HG03378 (cell line): ENCODE measurements at regions not wholly inside any gene's neighbourhood (a gene's known extent, or its start where the extent isn't known, plus 50 kb on each side); places are given as distances from the start of the nearest gene placed in this dataset.
A peak's percentile ranks its signal among the peaks of the same experiment; 100 is the strongest.

Experiments used
- ATAC-seq: cut with Tn5 transposase; IDR thresholded peaks from one replicate; pipeline ENCODE4 v1.9.1; 2021; ENCODE audit warnings: mild to moderate bottlenecking, moderate library complexity; ENCODE audit not compliant: unreplicated experiment

DNA sequence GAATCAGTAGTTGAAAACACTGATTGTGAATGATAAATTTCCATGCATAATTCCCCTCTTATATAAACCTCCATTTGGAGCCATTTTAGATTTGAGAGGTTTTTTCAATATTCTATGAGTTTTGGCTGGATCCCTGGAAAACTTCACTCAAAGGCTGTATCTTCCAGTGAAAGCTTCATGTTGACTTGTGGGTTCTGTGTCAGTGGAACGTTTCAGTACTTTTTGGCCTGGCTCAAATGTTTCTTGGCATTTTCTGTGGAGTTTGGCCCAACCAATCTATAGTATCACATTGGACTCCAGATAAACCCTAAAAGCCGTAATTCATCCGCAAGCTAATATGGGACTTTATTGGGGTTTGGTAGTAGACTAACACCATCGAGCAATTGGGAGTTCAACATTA lies 172.6 kb upstream of the PRPS1L1 start:
- ATAC-seq, result no peak

DNA sequence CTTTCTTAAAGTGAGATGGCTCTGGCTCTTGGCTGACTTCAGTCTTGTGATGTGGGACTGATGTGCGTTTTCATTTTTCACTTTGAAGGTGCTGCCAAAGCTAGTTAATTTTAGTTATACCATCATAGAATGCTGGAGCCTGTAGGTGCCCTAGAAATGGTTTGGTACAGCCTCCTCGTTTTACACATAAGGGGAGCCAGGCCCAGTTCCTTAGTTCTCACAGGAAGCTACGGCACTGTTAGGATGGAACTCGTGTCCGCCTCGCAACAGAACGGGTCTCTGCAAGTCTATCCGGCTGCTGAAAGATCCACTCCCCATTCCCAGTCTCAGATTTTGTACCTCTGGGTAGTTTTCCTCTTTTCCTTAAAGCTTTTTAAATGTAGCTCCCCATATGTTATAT lies 173.2 kb upstream of the PRPS1L1 start:
- ATAC-seq, result no peak

DNA sequence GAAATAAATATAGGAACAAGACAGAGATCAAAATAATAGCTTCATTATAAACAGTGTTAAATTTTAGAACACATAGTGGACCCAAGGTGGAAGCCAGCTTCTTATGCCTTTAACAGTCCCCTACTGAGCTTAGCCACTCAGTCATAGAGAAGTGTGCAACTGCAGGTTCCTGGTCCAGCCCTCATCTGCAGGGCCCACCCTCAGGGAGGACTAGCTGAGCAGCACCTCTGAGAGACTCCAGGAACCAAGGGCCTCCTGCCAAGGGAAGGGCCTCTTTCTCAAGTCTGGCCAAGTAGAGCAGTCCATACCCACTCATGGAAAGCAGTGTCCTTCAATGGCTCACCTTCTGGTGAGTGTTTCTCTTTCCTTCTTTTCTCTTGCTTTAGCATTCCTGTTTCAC lies 173.7 kb upstream of the PRPS1L1 start:
- ATAC-seq, result no peak

DNA sequence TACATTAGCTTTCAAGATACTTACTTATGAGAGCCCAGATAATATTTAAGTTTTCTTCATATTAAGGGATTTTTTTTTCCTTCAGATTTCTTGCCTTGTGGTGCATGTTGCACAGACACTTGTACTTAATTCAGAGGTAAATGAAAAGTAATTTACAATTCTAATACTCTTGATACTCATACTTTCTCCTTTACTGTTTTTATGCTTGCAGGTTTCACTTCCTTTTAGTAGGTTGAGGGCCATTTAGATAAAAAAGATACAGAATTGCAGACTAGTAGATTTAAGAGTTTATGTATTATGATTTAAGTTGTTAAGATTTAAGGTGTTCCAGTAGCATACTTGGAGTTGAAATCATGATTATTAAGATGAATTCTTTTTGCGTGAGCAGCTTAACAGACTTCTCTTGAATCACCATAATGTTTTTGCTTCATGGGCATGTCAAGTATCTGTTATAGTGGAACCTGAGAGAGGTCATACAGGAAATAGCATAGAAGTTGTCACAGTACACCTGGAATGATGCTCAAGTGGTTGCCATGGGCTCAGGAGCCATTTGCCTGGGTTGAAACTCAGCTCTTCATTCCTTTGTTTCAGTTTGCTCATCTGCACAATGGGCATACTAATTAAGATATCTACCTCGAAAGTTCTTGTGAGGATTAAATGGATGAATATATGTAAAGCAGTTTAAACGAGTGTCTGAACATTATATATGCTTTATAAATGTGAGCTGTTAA lies 174.8 kb upstream of the PRPS1L1 start:
- peak; percentile 51 for ATAC-seq

DNA sequence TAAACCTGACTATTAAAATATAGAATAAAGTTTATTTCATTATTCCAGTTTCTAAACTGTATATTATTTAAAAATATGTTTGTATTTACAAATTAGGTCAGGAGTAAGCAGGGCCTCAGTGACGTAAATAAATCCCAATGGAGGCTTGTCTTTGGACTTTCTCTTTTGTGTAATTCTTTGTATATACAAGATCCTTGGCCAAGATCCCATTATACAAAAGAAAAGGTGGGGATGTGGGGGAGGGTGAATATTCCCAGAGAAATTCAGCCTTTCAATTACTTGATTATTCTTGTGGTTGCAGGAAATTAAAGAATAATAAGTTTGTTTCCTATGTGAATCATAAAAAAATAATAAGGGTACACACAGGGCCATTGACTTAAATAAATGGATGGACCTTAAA lies 178.7 kb upstream of the PRPS1L1 start:
- no peak for ATAC-seq

DNA sequence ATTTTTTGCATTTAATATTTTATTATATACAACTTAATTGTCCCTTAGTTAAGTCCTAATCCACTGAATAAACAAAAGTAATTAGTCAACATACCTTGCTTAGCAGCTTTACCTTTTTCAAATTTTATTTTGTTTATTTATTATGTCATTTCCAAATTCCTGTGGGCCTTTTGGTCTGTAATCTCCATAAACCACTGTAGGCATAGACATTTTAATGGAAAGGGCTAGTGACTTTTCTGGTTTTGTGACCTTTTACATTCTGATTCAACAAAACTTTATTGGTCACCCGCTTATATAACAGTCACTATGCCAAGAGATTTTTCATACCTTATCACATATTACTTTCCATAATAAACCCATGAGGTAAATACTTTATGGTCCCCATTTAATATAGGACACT lies 181.3 kb upstream of the PRPS1L1 start:
- ATAC-seq, result no peak

GRCh38 chr7:18210377-18210776 lies 182.7 kb upstream of the PRPS1L1 start:
- no peak for ATAC-seq

DNA sequence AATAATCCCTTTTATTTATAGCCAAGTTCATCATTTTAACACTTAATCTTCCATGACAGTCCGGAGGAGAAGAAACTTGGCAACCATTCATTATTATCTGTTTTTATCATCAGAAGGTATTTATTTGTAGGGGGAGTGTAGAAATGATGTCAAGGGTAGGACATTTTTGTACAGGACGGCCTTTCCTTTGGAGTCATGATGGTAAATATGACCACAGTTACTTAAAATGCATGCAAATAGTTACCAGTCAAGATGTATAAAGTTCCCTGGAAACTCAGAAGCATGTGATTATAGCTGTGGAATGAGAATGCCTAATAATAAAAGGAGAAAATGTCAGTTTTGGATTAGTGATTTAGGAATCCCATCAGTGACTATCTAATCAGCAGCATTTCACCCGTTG lies 183.1 kb upstream of the PRPS1L1 start:
- no peak for ATAC-seq

DNA sequence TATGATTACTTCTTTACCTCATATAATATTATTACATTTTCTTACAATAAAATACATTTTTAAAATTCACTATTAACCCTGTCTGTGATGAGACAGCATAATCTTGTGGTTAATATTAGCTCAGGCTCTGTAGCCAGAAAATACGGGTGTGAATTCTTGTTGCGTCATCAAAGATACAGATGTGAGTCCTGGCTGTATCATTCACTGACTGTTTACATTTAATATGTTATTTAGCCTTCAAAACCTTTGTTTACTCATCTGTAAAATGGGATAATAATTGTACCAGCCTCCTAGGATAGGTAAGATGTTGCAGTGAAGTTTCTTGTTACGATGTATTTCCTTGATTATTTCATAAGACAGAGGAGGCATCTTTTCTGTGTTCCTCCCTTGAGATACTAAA lies 184.7 kb upstream of the PRPS1L1 start:
- ATAC-seq, result no peak

DNA sequence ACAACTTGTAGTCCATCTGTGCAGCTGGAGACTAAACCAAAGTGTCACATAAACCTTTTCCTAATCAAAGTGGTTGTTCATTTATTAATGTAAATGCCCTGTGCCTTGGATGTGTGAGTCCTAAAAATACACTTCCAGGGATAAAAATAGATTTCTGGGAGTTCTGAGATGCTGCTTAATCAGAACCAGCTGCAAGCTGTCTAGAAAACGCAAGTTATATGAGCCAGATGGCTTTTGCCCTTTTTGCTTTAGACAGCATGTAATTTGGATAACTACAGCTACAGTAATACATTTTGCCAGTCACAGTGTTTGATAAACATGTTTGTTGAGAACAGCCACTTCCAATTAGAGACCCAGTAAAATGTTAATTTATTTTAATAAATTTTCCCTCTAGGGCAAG lies 185.1 kb upstream of the PRPS1L1 start:
- no peak for ATAC-seq

GRCh38 chr7:18213652-18214051 lies 186.0 kb upstream of the PRPS1L1 start:
- no peak for ATAC-seq

- no peak for ATAC-seq
These were observed 188.6 kb upstream of the PRPS1L1 start for GRCh38 chr7:18216270-18216669.

GRCh38 chr7:18221377-18222293 lies 194.0 kb upstream of the PRPS1L1 start:
- no peak for ATAC-seq

- no peak for ATAC-seq
These were observed 195.0 kb upstream of the PRPS1L1 start for GRCh38 chr7:18222636-18223035.

GRCh38 chr7:18224138-18224537 lies 196.5 kb upstream of the PRPS1L1 start:
- ATAC-seq, result peak; percentile 51

- ATAC-seq, result peak; percentile 64
These were observed 197.4 kb upstream of the PRPS1L1 start for GRCh38 chr7:18225067-18225466.

GRCh38 chr7:18226598-18226997 lies 199.0 kb upstream of the PRPS1L1 start:
- ATAC-seq, result no peak

DNA sequence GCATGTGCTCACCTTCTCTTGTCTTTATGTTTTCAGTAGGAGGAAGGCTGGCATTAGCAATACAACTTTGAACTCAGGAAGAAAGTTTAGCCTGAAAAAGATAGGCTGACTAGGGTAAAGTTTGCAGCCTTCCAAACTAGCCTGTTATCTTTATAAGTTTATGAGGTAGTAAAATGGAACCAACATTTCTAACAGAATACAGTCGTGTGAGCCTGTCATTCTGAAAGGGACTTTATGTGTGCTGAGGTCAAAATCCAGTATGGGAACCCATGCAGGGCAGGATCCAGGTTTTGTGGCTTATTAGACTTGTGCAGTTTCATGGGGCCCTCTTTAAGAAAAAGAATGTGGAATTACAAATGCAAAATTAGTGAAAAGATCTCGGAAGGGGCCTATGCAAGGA lies 201.0 kb upstream of the PRPS1L1 start:
- ATAC-seq, result no peak

DNA sequence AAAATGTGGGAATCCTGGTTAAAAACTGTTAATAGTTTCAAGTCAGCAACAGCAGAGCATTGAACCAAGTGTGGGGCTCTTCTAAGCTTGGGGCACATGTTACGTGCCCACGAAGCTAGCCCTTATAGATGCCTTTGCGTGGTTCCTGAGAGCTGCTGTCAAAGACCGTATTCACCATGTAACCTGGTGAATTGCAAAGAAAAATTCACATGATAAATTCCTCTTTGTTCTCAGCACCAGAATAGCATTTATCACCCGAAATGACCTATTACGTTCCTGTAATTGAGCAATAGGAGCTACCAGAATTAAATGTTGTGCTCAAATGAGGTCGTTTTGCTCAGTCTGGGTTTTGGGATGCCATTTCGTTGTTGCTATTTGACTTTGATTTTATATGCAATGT lies 202.6 kb upstream of the PRPS1L1 start:
- no peak for ATAC-seq

DNA sequence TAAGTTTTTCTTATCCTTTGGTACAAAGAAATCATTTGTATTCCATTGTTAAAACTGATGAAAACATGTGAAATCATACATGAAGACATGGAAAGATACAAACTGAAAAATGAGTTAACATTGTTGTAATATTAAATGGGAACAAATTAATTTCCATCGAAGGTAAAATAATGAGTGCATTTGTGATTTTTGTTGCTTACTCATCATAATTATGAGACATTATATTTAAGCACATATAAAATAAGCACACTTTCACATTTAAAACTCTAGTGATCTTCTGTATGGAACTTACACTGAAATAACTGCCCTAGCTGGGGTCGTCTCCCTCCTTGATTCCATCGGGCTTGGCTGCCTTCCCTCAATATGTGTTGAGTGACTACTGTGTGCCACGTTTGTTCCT lies 204.2 kb upstream of the PRPS1L1 start:
- ATAC-seq, result no peak

DNA sequence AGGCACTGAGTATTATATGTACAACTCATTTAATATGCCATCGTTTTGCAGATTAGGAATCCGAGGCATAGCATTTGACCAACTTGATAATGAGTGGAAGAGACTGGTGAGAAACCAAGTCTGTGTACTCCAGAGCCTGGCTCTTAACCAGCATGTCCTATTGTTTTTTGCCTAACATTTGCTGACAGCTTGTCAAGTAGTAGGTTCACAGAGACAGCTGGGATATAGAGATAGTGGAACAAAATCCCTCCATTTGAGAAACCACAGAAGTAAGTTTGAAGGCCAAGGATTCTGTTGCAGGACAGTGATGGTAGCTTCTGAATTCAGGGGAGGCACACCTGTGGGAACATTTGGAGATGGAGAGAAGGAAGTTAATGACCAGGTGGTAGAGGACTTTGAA lies 206.9 kb upstream of the PRPS1L1 start:
- no peak for ATAC-seq

DNA sequence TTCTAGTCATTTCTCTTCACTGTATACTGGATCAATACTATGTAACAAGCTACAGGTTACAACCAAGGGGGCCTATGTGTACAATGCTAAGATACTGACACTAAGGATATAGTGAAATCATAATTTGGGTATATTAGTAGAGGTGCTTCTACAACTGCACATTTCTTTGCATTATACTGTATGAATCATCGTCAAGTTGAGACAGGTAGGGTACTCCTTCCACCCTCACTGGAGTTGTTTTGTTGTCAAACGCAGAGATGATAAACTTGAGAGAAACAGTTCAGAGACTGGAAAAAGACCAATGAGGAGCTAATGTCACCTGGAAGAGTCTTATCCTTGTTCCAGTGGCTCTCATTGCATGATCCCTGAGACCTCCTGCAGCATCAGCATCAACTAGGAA lies 208.2 kb upstream of the PRPS1L1 start:
- no peak for ATAC-seq
